Breast epithelium (tissue), 4 donors: ENCODE measurements at regions not wholly inside any gene's neighbourhood (a gene's known extent, or its start where the extent isn't known, plus 50 kb on each side); places are given as distances from the start of the nearest gene placed in this dataset.

ENCODE experiments used
- DNase-seq, 2 donors: peaks; one replicate each; pipeline ENCODE4 v3.0.0-alpha.2; 2019; ENCODE audit warnings: low spot score in 2 of 2
- H3K27ac ChIP-seq, 2 donors: fragments of 200-600 bp; sonication (generic) in 1 of 2; one replicate each; pipeline ENCODE4 v1.5.1; 2016 to 2019; ENCODE audit warnings: mild to moderate bottlenecking in 1 of 2
- H3K27me3 ChIP-seq, 2 donors: fragments of 200-600 bp; sonication (generic) in 1 of 2; one replicate each; pipeline versions ENCODE4 v1.5.1 to v1.6.0; 2017 to 2019; ENCODE audit warnings: control low read depth in 1 of 2, mild to moderate bottlenecking in 1 of 2
- H3K36me3 ChIP-seq: fragments of 200-600 bp; one replicate; pipeline ENCODE4 v1.5.1; 2019
- H3K4me1 ChIP-seq, 2 donors: fragments of 200-600 bp; sonication (generic); one replicate each; pipeline ENCODE4 v1.5.1; 2016 to 2019; ENCODE audit warnings: control low read depth in 1 of 2
- H3K4me3 ChIP-seq, 3 donors: fragments of 200-600 bp; sonication (generic); 1 replicate in 2 of 3; 2 replicates in 1 of 3; pipeline ENCODE4 v1.5.1; 2016 to 2019; ENCODE audit warnings: mild to moderate bottlenecking in 3 of 3, moderate library complexity in 2 of 3
- H3K9me3 ChIP-seq, 2 donors: fragments of 200-600 bp; sonication (generic) in 1 of 2; one replicate each; pipeline ENCODE4 v1.5.1; 2016 to 2019; ENCODE audit warnings: control low read depth in 1 of 2
- CTCF ChIP-seq, 3 donors: fragments of 450-650 bp; IDR thresholded peaks; one replicate each; pipeline ENCODE4 v1.5.1; 2016 to 2017; ENCODE audit warnings: antibody characterized with exemption in 3 of 3, mild to moderate bottlenecking in 3 of 3, moderate library complexity in 3 of 3
- POLR2A ChIP-seq: fragments of 450-650 bp; IDR thresholded peaks from one replicate; pipeline ENCODE4 v1.6.1; 2016; ENCODE audit warnings: antibody characterized with exemption, mild to moderate bottlenecking, moderate library complexity
- POLR2AphosphoS5 ChIP-seq, 3 donors: sonication (generic); formaldehyde crosslinking; IDR thresholded peaks; one replicate each; pipeline ENCODE4 v1.6.1; 2017; ENCODE audit warnings: antibody characterized with exemption in 3 of 3
- intact Hi-C: fragments of 100-400 bp; cut with DNase I; formaldehyde crosslinking; loops from one replicate; pipeline ENCODE4 v1.15.1; 2023; ENCODE audit warnings: low total_unique reads

DNA sequence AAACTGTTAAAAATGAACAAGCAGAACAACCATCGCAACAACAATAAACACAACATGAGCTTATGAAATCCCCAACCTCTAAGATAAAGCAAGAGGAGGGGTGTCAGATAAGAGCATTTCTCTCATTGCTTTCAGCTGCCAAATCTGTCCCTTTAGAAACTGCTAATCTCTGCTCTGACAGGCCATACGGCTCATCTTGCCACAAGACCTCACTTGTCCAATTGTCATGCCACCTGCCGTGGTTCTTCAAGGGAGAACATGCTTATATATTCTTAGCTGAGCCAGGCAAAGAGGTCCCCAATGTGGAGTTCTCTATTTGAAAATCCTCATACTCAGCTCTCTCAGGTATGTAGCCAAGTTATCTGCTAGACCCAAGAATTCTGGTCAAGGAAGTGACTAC lies 405.0 kb upstream of the TNC start:
- DNase-seq, result no peak
- intact Hi-C loops, result no loop called here
- H3K4me3 ChIP-seq, result no peak overlapping the region

GRCh38 chr9:115524453-115525059 lies 406.6 kb upstream of the TNC start:
- Histone ChIP-seq H3K36me3 (no peaks in the 10 kb centered on the region), H3K27me3 (no peaks in the 10 kb centered on the region), H3K27ac (no peak overlapping the region), H3K4me1 (no peaks in the 10 kb centered on the region), H3K4me3 (no peak overlapping the region), H3K9me3 (no peaks in the 10 kb centered on the region)
- TF ChIP-seq POLR2A (no peak), POLR2AphosphoS5 (IDR thresholded peaks at IDR 0.05) (no peak), CTCF (IDR thresholded peaks at IDR 0.05) (peak; percentile 26 to 68 (median 66))
- intact Hi-C loops, result no loop called here
- no peak for DNase-seq

More for the DNA sequence above, 405.0 kb upstream of the TNC start:
- no peak overlapping the region for H3K27ac ChIP-seq
- H3K9me3 ChIP-seq, result no peaks in the 10 kb centered on the region
- H3K27me3 ChIP-seq, result no peaks in the 10 kb centered on the region
- no peaks in the 10 kb centered on the region for H3K4me1 ChIP-seq
- no peak for TF ChIP-seq CTCF (IDR thresholded peaks at IDR 0.05)
- no peak for TF ChIP-seq POLR2A
- no peak for TF ChIP-seq POLR2AphosphoS5 (IDR thresholded peaks at IDR 0.05)
- no peaks in the 10 kb centered on the region for H3K36me3 ChIP-seq

DNA sequence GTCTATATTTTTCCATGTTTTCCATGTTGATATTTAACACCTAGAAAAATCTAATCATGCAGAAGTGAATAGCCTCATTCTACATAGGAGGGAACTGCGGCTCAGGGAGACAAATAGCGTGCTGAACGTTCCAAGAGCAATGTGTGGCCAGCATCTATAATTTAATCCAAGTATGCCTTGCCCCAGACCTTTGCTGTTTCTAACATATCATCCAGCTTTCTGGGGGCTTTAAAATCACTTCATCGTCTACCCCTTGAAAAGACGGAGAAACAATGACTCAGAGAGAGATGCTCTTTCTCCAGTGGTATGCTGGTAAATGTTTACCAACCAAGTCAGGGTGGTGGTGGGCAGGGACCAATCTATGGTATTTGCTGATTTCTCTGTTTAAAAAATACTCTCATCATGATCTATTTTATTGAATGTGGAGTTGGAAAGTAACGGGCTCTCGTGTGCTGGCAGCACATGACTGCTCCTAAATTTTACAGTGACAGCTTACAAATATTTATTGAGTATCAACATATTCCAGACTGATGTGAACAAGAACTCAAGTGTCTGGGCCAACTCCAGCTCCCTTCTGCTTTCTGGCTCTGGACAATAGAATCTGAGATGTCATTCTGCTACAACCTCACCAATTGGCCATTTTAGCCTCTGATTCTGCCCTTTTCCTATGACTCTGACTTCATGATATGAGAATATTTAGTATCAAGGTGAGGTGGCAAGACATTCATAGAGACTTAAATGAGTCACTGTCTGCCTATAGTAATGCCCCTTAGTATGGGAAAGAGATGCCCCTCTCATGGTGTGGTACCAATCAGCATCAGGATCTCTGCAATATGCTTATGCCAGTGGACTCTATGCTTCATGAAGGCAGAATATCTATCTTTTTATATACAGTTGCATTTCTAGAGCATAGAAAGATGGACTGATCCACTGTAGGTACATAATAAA lies 407.4 kb upstream of the TNC start:
- intact Hi-C loops, result no loop called here
- Histone ChIP-seq H3K4me1 (no peaks in the 10 kb centered on the region), H3K36me3 (no peaks in the 10 kb centered on the region), H3K9me3 (no peaks in the 10 kb centered on the region), H3K27me3 (no peaks in the 10 kb centered on the region), H3K4me3 (no peak overlapping the region), H3K27ac (no peak overlapping the region)
- DNase-seq, result no peak
- no peak for TF ChIP-seq CTCF (IDR thresholded peaks at IDR 0.05)
- no peak for TF ChIP-seq POLR2A
- TF ChIP-seq POLR2AphosphoS5 (IDR thresholded peaks at IDR 0.05), result no peak

DNA sequence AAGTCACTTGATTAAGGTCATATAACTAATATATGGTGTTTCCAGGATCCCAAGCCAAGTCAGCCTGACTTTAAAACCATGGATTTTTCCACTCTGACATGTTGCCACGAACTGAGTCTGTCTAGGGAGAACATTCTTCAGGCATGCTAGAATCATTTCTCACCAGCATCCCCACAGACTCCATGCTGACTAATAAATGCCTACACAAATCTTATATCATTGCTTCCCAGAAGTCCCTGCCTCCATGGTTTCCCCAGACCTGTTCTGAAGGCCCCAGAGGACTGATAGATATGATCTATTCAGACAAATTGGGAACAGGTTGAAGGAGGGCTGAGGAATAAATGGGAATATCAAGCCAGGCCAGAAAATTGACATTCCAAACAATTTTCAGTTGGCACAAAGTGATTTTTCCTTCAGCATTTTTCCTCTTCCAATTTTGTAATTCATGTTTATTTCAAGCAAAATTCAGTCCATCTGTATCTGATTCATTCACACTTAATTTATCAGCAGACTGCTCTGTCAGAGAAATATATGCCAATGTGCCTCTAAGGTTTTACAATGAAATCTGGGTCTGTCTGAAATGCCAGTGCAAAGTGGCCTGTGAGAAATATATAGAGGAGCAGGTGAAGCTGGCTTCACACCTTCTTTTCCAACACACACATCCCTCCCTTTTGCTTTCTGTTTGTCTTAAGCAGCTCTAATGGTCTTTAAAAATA lies 413.6 kb upstream of the TNC start:
- H3K36me3 ChIP-seq, result no peaks in the 10 kb centered on the region
- no peaks in the 10 kb centered on the region for H3K27me3 ChIP-seq
- H3K9me3 ChIP-seq, result no peaks in the 10 kb centered on the region
- H3K4me3 ChIP-seq, result no peak overlapping the region
- DNase-seq, result no peak
- intact Hi-C loops, result no loop called here
- no peak overlapping the region for H3K27ac ChIP-seq
- TF ChIP-seq CTCF (IDR thresholded peaks at IDR 0.05) (no peak), POLR2A (no peak), POLR2AphosphoS5 (IDR thresholded peaks at IDR 0.05) (no peak)
- H3K4me1 ChIP-seq, result no peaks in the 10 kb centered on the region
